ENCODE measurements at regions not wholly inside any gene's neighbourhood (a gene's known extent, or its start where the extent isn't known, plus 50 kb on each side); places are given as distances from the start of the nearest gene placed in this dataset.
"Not testable (repeated sequence)": the region's sequence is repeated elsewhere in the genome, so short reads cannot be mapped to it uniquely, and the experiment has no call there.

- no peak for DNase-seq (ENCODE audit: low read depth)
These were observed 133.4 kb upstream of the TACR3 start for GRCh38 chr4:103853146-103853545.

GRCh38 chr4:103845075-103845474 lies 125.3 kb upstream of the TACR3 start:
- DNase-seq (ENCODE audit: low read depth): no peak

- no peak for DNase-seq (ENCODE audit: low read depth)
These were observed 123.0 kb upstream of the TACR3 start for GRCh38 chr4:103842637-103843239.

DNA sequence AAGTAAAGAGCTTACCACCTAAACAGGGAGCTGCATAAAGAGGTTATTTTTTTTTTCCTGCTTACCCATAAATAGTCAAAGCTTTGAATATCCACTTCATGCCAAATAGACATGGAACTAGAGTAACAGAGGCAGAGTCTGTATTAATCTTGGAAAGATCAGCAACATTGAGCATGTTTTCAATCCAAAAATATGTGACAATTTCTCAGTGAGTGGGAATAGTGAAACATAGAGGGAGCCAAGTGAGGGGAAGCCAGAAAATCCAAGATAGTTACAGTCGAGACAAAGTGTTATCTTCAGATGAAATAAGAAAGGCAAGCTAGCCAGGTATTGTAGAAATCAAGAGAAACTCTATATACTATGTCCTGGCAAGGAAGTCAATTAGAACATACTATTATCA lies 122.3 kb upstream of the TACR3 start:
- DNase-seq (ENCODE audit: low read depth): no peak

GRCh38 chr4:103810308-103810707 lies 90.5 kb upstream of the TACR3 start:
- DNase-seq (ENCODE audit: low read depth): not testable (repeated sequence)

DNA sequence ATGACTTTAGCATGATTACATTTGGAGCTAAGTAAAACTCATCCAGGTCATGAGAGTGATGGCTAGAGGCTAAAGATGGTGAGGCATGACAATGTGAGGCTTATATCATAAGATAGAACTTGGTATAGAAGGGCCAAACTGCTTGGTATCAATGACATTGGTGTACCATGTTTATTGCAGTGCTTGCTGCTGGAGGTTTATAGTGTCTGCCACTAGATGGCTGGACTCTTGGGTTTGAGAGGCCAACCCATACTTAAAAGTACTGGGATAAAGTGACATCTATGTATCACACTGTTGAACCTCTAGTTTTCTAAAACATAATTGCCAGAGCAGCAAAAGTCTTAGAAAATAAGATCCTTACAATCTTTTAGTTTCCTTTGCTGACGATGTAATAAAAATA lies 83.0 kb upstream of the TACR3 start:
- DNase-seq (ENCODE audit: low read depth): no peak

GRCh38 chr4:103787057-103787456 lies 67.3 kb upstream of the TACR3 start:
- no peak for DNase-seq (ENCODE audit: low read depth)

DNA sequence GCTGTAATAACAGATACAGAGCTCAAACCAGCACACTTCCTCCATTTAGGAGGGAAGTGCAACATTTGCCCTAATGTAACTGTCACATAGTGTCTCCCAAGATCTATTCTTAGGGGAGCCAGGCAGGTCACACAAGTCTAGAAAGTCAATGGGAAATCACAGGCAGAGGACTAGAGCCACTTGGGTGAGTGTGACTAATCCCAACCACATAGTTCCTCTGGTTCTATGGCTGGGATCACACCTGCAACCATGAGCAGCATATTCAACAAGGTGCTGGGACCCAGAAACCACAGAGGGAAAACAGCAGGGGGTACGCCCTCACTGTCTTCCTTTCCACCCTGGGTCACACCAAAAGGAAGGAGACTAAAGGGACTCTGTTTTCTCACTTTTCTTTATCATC lies 66.8 kb upstream of the TACR3 start:
- DNase-seq (ENCODE audit: low read depth): no peak

DNA sequence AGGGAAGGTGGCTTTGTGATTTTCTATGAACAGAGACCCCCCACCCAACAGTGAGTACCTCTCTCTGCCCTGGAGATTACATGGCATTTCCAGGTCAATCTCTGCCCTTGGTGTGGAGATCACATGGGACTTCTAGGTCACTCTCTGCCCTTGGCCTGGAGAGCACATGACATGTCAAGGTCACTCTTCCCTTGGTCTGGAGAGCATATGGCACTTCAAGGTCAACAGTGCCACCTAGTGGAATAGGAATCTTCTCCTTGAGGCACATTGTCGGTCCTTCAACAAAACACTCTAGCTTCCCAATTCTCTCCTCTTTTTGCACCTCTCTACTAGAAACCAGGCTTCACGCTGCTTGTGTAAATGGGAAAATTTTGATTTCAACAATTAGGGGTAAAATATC lies 66.2 kb upstream of the TACR3 start:
- peak; percentile 5 for DNase-seq (ENCODE audit: low read depth)

GRCh38 chr4:103778221-103778620 lies 58.4 kb upstream of the TACR3 start:
- DNase-seq (ENCODE audit: low read depth): no peak

GRCh38 chr4:103774326-103774825 lies 54.6 kb upstream of the TACR3 start:
- DNase-seq (ENCODE audit: low read depth): no peak

DNA sequence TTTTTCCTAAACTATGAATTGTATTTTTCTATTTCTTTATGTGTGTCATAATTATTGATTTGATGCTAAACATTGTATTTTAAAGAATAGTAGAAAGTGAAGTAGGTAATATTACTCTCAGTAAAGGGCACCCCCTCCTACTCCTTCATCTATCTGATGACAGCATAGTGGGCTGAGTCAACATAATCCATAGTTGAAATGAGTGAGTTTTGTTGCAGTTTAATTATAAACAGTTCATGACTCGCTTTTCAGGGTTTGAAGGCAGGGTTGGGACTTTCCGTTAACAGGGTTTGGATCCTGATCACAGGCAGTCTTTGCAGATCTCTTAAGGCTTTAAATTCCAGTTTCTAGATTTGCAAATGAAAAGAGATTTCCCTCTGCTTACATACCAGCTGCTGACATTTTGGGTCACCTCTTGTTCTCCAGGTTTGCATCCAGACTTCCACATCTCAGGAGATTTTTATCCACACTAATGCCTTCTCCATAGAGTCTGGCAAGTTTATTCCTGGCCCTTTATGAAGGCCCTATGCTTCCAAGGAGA lies 54.0 kb upstream of the TACR3 start:
- DNase-seq (ENCODE audit: low read depth): no peak
